Skeletal muscle tissue (tissue), 3 donors: ENCODE measurements at regions not wholly inside any gene's neighbourhood (a gene's known extent, or its start where the extent isn't known, plus 50 kb on each side); places are given as distances from the start of the nearest gene placed in this dataset.

Experiments
- H3K27ac ChIP-seq: one replicate; pipeline ENCODE4 v1.7.0; 2013; ENCODE audit warnings: mild to moderate bottlenecking, low read depth, low read length, inconsistent platforms
- H3K27me3 ChIP-seq, 3 donors: one replicate each; pipeline ENCODE4 v1.7.0; 2013; ENCODE audit warnings: low read length in 3 of 3; ENCODE audit not compliant: control insufficient read depth in 3 of 3, insufficient read depth in 3 of 3
- H3K36me3 ChIP-seq, 3 donors: one replicate each; pipeline ENCODE4 v1.7.0; 2013; ENCODE audit warnings: low read length in 3 of 3; ENCODE audit not compliant: control insufficient read depth in 3 of 3, insufficient read depth in 3 of 3
- H3K4me1 ChIP-seq, 3 donors: one replicate each; pipeline ENCODE4 v1.7.0; 2013; ENCODE audit warnings: low read length in 3 of 3, mild to moderate bottlenecking in 3 of 3; ENCODE audit not compliant: control insufficient read depth in 3 of 3, insufficient read depth in 3 of 3
- H3K4me3 ChIP-seq, 3 donors: one replicate each; pipeline ENCODE4 v1.7.0; 2013; ENCODE audit warnings: low read length in 3 of 3
- H3K9ac ChIP-seq, 3 donors: one replicate each; pipeline ENCODE4 v1.7.0; 2013; ENCODE audit warnings: low read length in 3 of 3, mild to moderate bottlenecking in 3 of 3, moderate library complexity in 2 of 3, low read depth in 1 of 3
- H3K9me3 ChIP-seq, 3 donors: one replicate each; pipeline ENCODE4 v1.7.0; 2013; ENCODE audit warnings: low read length in 3 of 3; ENCODE audit not compliant: control insufficient read depth in 3 of 3
- donor health status: Osteomylitis.

GRCh38 chr21:38753557-38753971 lies 52.2 kb upstream of the ETS2 start:
- Histone ChIP-seq H3K4me3 (no peak overlapping the region), H3K36me3 (no peaks in the 10 kb centered on the region), H3K27ac (no peak overlapping the region), H3K4me1 (peaks cover 5 to 16% (median 12%) of the 10 kb centered on the region in 3 donors), H3K9ac (no peak overlapping the region), H3K27me3 (no peaks in the 10 kb centered on the region), H3K9me3 (no peaks in the 10 kb centered on the region)
